A673 (cell line): ENCODE measurements at regions not wholly inside any gene's neighbourhood (a gene's known extent, or its start where the extent isn't known, plus 50 kb on each side); places are given as distances from the start of the nearest gene placed in this dataset.

Experiments
- BruUV-seq: library from RNA; stranded (reverse); fragments of 400-500 nt; replicated peaks from 2 replicates; lab custom pipeline; 2021; lab: Mats Ljungman, UMichigan
- CTCF ChIA-PET: fragments of 300-600 bp; sonication (Branson Sonifier 250); formaldehyde crosslinking; loops from one replicate; lab custom pipeline; 2022; ENCODE audit warnings: antibody characterized with exemption; lab: Charles Lee
- POLR2A ChIA-PET: fragments of 300-600 bp; sonication (Branson Sonifier 250); formaldehyde crosslinking; loops from one replicate; lab custom pipeline; 2022; ENCODE audit warnings: antibody characterized with exemption; ENCODE audit not compliant: low non-redundant PET; lab: Charles Lee
- DNase-seq: peaks from one replicate; pipeline ENCODE4 v3.0.0-alpha.2; 2015; ENCODE audit warnings: low spot score
- H3K27ac ChIP-seq: fragments of 200-600 bp; sonication (generic); 2 replicates; pipeline ENCODE4 v1.5.1; 2016; ENCODE audit warnings: mixed run types, low read depth, mild to moderate bottlenecking, mixed read lengths, antibody characterized with exemption, low read length; ENCODE audit not compliant: poor library complexity, severe bottlenecking
- H3K27me3 ChIP-seq: fragments of 200-600 bp; sonication (generic); replicated peaks from 2 replicates; pipeline ENCODE4 v1.6.1; 2017; ENCODE audit warnings: mixed run types, low read depth, mild to moderate bottlenecking, mixed read lengths, antibody characterized with exemption, low read length; ENCODE audit not compliant: insufficient read depth, poor library complexity
- H3K36me3 ChIP-seq: fragments of 200-600 bp; sonication (generic); 2 replicates; pipeline ENCODE4 v1.6.1; 2016; ENCODE audit warnings: mixed run types, mild to moderate bottlenecking, mixed read lengths, antibody characterized with exemption, low read length; ENCODE audit not compliant: insufficient read depth, poor library complexity, severe bottlenecking
- H3K4me1 ChIP-seq: fragments of 200-600 bp; sonication (generic); 2 replicates; pipeline ENCODE4 v1.6.1; 2017; ENCODE audit warnings: mixed run types, mild to moderate bottlenecking, mixed read lengths, antibody characterized with exemption, low read length; ENCODE audit not compliant: insufficient read depth, poor library complexity, severe bottlenecking
- H3K4me3 ChIP-seq: fragments of 200-600 bp; sonication (generic); 2 replicates; pipeline ENCODE4 v1.5.1; 2016; ENCODE audit warnings: low read depth, mixed run types, mild to moderate bottlenecking, mixed read lengths, low read length; ENCODE audit not compliant: poor library complexity, severe bottlenecking
- H3K9me3 ChIP-seq: fragments of 200-600 bp; sonication (generic); 2 replicates; pipeline ENCODE4 v1.6.1; 2016; ENCODE audit warnings: mixed run types, low read depth, mild to moderate bottlenecking, mixed read lengths, antibody characterized with exemption, low read length; ENCODE audit not compliant: poor library complexity, severe bottlenecking
- CTCF ChIP-seq: fragments of 300-800, 200-600 bp; sonication (generic); conservative IDR thresholded peaks from 2 replicates; pipeline ENCODE4 v1.5.1; 2017; ENCODE audit warnings: low read depth, mild to moderate bottlenecking, antibody characterized with exemption, low read length, moderate library complexity, mixed read lengths
- EZH2 ChIP-seq: fragments of 200-600 bp; sonication (generic); IDR thresholded peaks from 2 replicates; pipeline ENCODE4 v1.6.1; 2017; ENCODE audit warnings: borderline replicate concordance, low read depth, mild to moderate bottlenecking, mixed read lengths, antibody characterized with exemption, low read length; ENCODE audit not compliant: poor library complexity, severe bottlenecking
- intact Hi-C: fragments of 100-400 bp; cut with micrococcal nuclease; formaldehyde crosslinking; loops from one replicate; pipeline ENCODE4 v1.10.0; 2022; ENCODE audit not compliant: unreplicated experiment

GRCh38 chr3:23659274-23659673 lies 146.5 kb upstream of the UBE2E1 start:
- Histone ChIP-seq H3K36me3 (no peaks in the 10 kb centered on the region), H3K9me3 (no peaks in the 10 kb centered on the region), H3K4me3 (no peak overlapping the region), H3K27ac (no peak overlapping the region), H3K4me1 (no peaks in the 10 kb centered on the region), H3K27me3 (no peaks in the 10 kb centered on the region)
- no TSS peak for BruUV-seq
- intact Hi-C loops: no loop called here
- ChIA-PET POLR2A (no interaction called here), CTCF (interaction anchor here (0.6 kb wide), 1 partner anchor 9 kb away, joined by 3 read pairs; no protein-coding TSS in a partner anchor)
- no peak for DNase-seq
- TF ChIP-seq CTCF: no peak
- no peak for TF ChIP-seq EZH2

GRCh38 chr3:23659840-23660430 lies 145.8 kb upstream of the UBE2E1 start:
- H3K36me3 ChIP-seq: no peaks in the 10 kb centered on the region
- intact Hi-C loops: no loop called here
- ChIA-PET CTCF (no interaction called here), POLR2A (no interaction called here)
- no peaks in the 10 kb centered on the region for H3K9me3 ChIP-seq
- TF ChIP-seq EZH2 (no peak), CTCF (no peak)
- no peaks in the 10 kb centered on the region for H3K27me3 ChIP-seq
- no peaks in the 10 kb centered on the region for H3K4me1 ChIP-seq
- H3K4me3 ChIP-seq: no peak overlapping the region
- no peak for DNase-seq
- no TSS peak for BruUV-seq
- H3K27ac ChIP-seq: no peak overlapping the region

- H3K27ac ChIP-seq: no peak overlapping the region
- H3K4me3 ChIP-seq: no peak overlapping the region
- DNase-seq: no peak
- H3K9me3 ChIP-seq: no peaks in the 10 kb centered on the region
- intact Hi-C loops: no loop called here
- BruUV-seq: no TSS peak
- no peaks in the 10 kb centered on the region for H3K27me3 ChIP-seq
- no peaks in the 10 kb centered on the region for H3K36me3 ChIP-seq
- no peaks in the 10 kb centered on the region for H3K4me1 ChIP-seq
- TF ChIP-seq EZH2 (no peak), CTCF (no peak)
- ChIA-PET POLR2A (no interaction called here), CTCF (no interaction called here)
Measured at GRCh38 chr3:23662079-23662617, 143.6 kb upstream of the UBE2E1 start.
